Liver (tissue), 3 donors: ENCODE measurements at regions not wholly inside any gene's neighbourhood (a gene's known extent, or its start where the extent isn't known, plus 50 kb on each side); places are given as distances from the start of the nearest gene placed in this dataset.

Experiments used
- ATF3 ChIP-seq: IDR thresholded peaks from 2 replicates; pipeline ENCODE4 v1.6.1; 2016; ENCODE audit warnings: antibody characterized with exemption
- CTCF ChIP-seq: fragments of 150-350 bp; IDR thresholded peaks from 2 replicates; pipeline ENCODE4 v1.5.1; 2017; ENCODE audit warnings: improper control_type of control experiment, low read depth, low read length; ENCODE audit not compliant: missing input control
- JUND ChIP-seq, 2 donors: IDR thresholded peaks; 2 replicates each; pipeline ENCODE4 v1.6.1; 2016; ENCODE audit warnings: antibody characterized with exemption in 2 of 2
- RXRA ChIP-seq, 2 donors: IDR thresholded peaks; 2 replicates each; pipeline ENCODE4 v1.6.1; 2017 to 2018; ENCODE audit warnings: antibody characterized with exemption in 2 of 2, mild to moderate bottlenecking in 1 of 2
- SP1 ChIP-seq: IDR thresholded peaks from 2 replicates; pipeline ENCODE4 v1.6.1; 2018; ENCODE audit warnings: antibody characterized with exemption, mild to moderate bottlenecking
- TAF1 ChIP-seq: conservative IDR thresholded peaks from 2 replicates; pipeline ENCODE4 v1.6.1; 2016; ENCODE audit warnings: antibody characterized with exemption, mild to moderate bottlenecking
- donor health status: healthy.
- donor health status: healthy.

- TF ChIP-seq CTCF (no peak), TAF1 (no peak), RXRA (IDR thresholded peaks at IDR 0.05) (no peak), ATF3 (no peak), SP1 (no peak), JUND (IDR thresholded peaks at IDR 0.05) (no peak)
These were observed 315.9 kb downstream of the BMP4 start for GRCh38 chr14:53640695-53641094.
